HL-60 (cell line): ENCODE measurements at regions not wholly inside any gene's neighbourhood (a gene's known extent, or its start where the extent isn't known, plus 50 kb on each side); places are given as distances from the start of the nearest gene placed in this dataset.

Experiments used
- CTCF ChIP-seq: IDR thresholded peaks from one replicate; pipeline ENCODE4 v1.5.1; 2011; ENCODE audit warnings: low read length, control low read depth, inconsistent platforms; ENCODE audit not compliant: insufficient read depth
- GABPA ChIP-seq: IDR thresholded peaks from 2 replicates; pipeline ENCODE4 v1.6.1; 2012; ENCODE audit warnings: low read depth

- TF ChIP-seq GABPA: no peak
- no peak for TF ChIP-seq CTCF
Observed at GRCh38 chr11:15912291-15912690, 444.1 kb downstream of the SOX6 start.
